ENCODE measurements at regions not wholly inside any gene's neighbourhood (a gene's known extent, or its start where the extent isn't known, plus 50 kb on each side); places are given as distances from the start of the nearest gene placed in this dataset.

GRCh38 chr13:58594747-58595600, 963.4 kb downstream of the PCDH17 start:
- 71% methylated on average over 5 of the region's 5 CpGs for WGBS (ENCODE audit: insufficient coverage)
- ChIA-PET CTCF (no interaction called here), POLR2A (no interaction called here)

GRCh38 chr13:58597552-58597951, 966.0 kb downstream of the PCDH17 start:
- Histone ChIP-seq H3K27ac (ENCODE audit: insufficient read depth in 1 of 2, low read depth in 1 of 2, low read length in 2 of 2, poor library complexity in 1 of 2, severe bottlenecking in 2 of 2) (no peak overlapping the region), H3K27me3 (replicated peaks in 2 of 5; ENCODE audit: control insufficient read depth in 4 of 5, insufficient read depth in 5 of 5, low read length in 4 of 5) (no peaks in the 10 kb centered on the region), H3K36me3 (ENCODE audit: control insufficient read depth in 4 of 4, insufficient read depth in 4 of 4, low read length in 3 of 4) (no peaks in the 10 kb centered on the region), H3K4me3 (ENCODE audit: control insufficient read depth in 1 of 7, extremely low read depth in 1 of 7, insufficient read depth in 4 of 7, low read depth in 2 of 7, low read length in 6 of 7) (no peak overlapping the region), H3K9me3 (ENCODE audit: control extremely low read depth in 1 of 5, control insufficient read depth in 4 of 5, insufficient read depth in 2 of 5, low read depth in 1 of 5, low read length in 4 of 5) (peaks cover 0 to 3% (median 0%) of the 10 kb centered on the region in 5 experiments), H3K4me1 (ENCODE audit: control extremely low read depth in 1 of 4, control insufficient read depth in 4 of 4, insufficient read depth in 4 of 4, low read length in 3 of 4) (no peaks in the 10 kb centered on the region)
- ChIA-PET CTCF (no interaction called here), POLR2A (no interaction called here)
- no peak for DNase-seq
- WGBS (ENCODE audit: insufficient coverage), result no CpG with 5 or more reads among the region's 2 CpGs

More at GRCh38 chr13:58594747-58595600, 963.4 kb downstream of the PCDH17 start:
- no peaks in the 10 kb centered on the region for H3K36me3 ChIP-seq (ENCODE audit: control insufficient read depth in 4 of 4, insufficient read depth in 4 of 4, low read length in 3 of 4)
- H3K27me3 ChIP-seq (replicated peaks in 2 of 5; ENCODE audit: control insufficient read depth in 4 of 5, insufficient read depth in 5 of 5, low read length in 4 of 5), result no peaks in the 10 kb centered on the region
- H3K9me3 ChIP-seq (ENCODE audit: control extremely low read depth in 1 of 5, control insufficient read depth in 4 of 5, insufficient read depth in 2 of 5, low read depth in 1 of 5, low read length in 4 of 5), result no peaks in the 10 kb centered on the region
- no peak overlapping the region for H3K4me3 ChIP-seq (ENCODE audit: control insufficient read depth in 1 of 7, extremely low read depth in 1 of 7, insufficient read depth in 4 of 7, low read depth in 2 of 7, low read length in 6 of 7)
- no peak for DNase-seq
- H3K4me1 ChIP-seq (ENCODE audit: control extremely low read depth in 1 of 4, control insufficient read depth in 4 of 4, insufficient read depth in 4 of 4, low read length in 3 of 4), result no peaks in the 10 kb centered on the region
- no peak overlapping the region for H3K27ac ChIP-seq (ENCODE audit: insufficient read depth in 1 of 2, low read depth in 1 of 2, low read length in 2 of 2, poor library complexity in 1 of 2, severe bottlenecking in 2 of 2)

DNA sequence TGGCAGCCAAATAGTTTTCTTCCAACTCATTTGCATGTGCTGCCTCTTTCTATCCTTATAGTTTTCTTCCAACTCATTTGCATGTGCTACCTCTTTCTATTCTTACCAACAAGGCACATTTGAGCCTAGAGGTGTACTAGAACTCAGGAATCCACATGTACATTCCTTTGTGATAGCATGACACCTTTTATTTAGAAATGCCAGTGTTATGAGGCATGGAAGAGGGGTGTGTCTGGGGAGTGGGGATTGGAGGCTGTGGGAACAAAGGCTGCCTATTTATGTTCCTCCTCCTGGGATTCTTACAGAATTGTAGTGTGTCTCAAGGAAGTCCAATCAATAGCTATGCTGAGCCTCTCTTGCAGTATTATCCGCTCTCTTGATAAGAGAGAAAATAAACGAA, 966.7 kb downstream of the PCDH17 start:
- Histone ChIP-seq H3K9me3 (ENCODE audit: control extremely low read depth in 1 of 5, control insufficient read depth in 4 of 5, insufficient read depth in 2 of 5, low read depth in 1 of 5, low read length in 4 of 5) (peaks cover 0 to 3% (median 0%) of the 10 kb centered on the region in 5 experiments), H3K36me3 (ENCODE audit: control insufficient read depth in 4 of 4, insufficient read depth in 4 of 4, low read length in 3 of 4) (no peaks in the 10 kb centered on the region), H3K4me3 (ENCODE audit: control insufficient read depth in 1 of 7, extremely low read depth in 1 of 7, insufficient read depth in 4 of 7, low read depth in 2 of 7, low read length in 6 of 7) (no peak overlapping the region), H3K27ac (ENCODE audit: insufficient read depth in 1 of 2, low read depth in 1 of 2, low read length in 2 of 2, poor library complexity in 1 of 2, severe bottlenecking in 2 of 2) (no peak overlapping the region), H3K4me1 (ENCODE audit: control extremely low read depth in 1 of 4, control insufficient read depth in 4 of 4, insufficient read depth in 4 of 4, low read length in 3 of 4) (no peaks in the 10 kb centered on the region), H3K27me3 (replicated peaks in 2 of 5; ENCODE audit: control insufficient read depth in 4 of 5, insufficient read depth in 5 of 5, low read length in 4 of 5) (no peaks in the 10 kb centered on the region)
- no peak for DNase-seq
- ChIA-PET CTCF (no interaction called here), POLR2A (no interaction called here)
- no CpG with 5 or more reads among the region's 2 CpGs for WGBS (ENCODE audit: insufficient coverage)

GRCh38 chr13:58611117-58611516, 979.6 kb downstream of the PCDH17 start:
- Histone ChIP-seq H3K9me3 (ENCODE audit: control extremely low read depth in 1 of 5, control insufficient read depth in 4 of 5, insufficient read depth in 2 of 5, low read depth in 1 of 5, low read length in 4 of 5) (no peaks in the 10 kb centered on the region), H3K27me3 (replicated peaks in 2 of 5; ENCODE audit: control insufficient read depth in 4 of 5, insufficient read depth in 5 of 5, low read length in 4 of 5) (no peaks in the 10 kb centered on the region), H3K27ac (ENCODE audit: insufficient read depth in 1 of 2, low read depth in 1 of 2, low read length in 2 of 2, poor library complexity in 1 of 2, severe bottlenecking in 2 of 2) (no peak overlapping the region), H3K4me1 (ENCODE audit: control extremely low read depth in 1 of 4, control insufficient read depth in 4 of 4, insufficient read depth in 4 of 4, low read length in 3 of 4) (no peaks in the 10 kb centered on the region), H3K4me3 (ENCODE audit: control insufficient read depth in 1 of 7, extremely low read depth in 1 of 7, insufficient read depth in 4 of 7, low read depth in 2 of 7, low read length in 6 of 7) (no peak overlapping the region), H3K36me3 (ENCODE audit: control insufficient read depth in 4 of 4, insufficient read depth in 4 of 4, low read length in 3 of 4) (no peaks in the 10 kb centered on the region)
- DNase-seq, result no peak
- ChIA-PET CTCF (no interaction called here), POLR2A (no interaction called here)
- 96% methylated on average over 11 of the region's 11 CpGs for WGBS (ENCODE audit: insufficient coverage)

GRCh38 chr13:58617880-58618665, 986.5 kb downstream of the PCDH17 start:
- Histone ChIP-seq H3K4me1 (ENCODE audit: control extremely low read depth in 1 of 4, control insufficient read depth in 4 of 4, insufficient read depth in 4 of 4, low read length in 3 of 4) (no peaks in the 10 kb centered on the region), H3K27me3 (replicated peaks in 2 of 5; ENCODE audit: control insufficient read depth in 4 of 5, insufficient read depth in 5 of 5, low read length in 4 of 5) (no peaks in the 10 kb centered on the region), H3K36me3 (ENCODE audit: control insufficient read depth in 4 of 4, insufficient read depth in 4 of 4, low read length in 3 of 4) (no peaks in the 10 kb centered on the region), H3K4me3 (ENCODE audit: control insufficient read depth in 1 of 7, extremely low read depth in 1 of 7, insufficient read depth in 4 of 7, low read depth in 2 of 7, low read length in 6 of 7) (no peak overlapping the region), H3K9me3 (ENCODE audit: control extremely low read depth in 1 of 5, control insufficient read depth in 4 of 5, insufficient read depth in 2 of 5, low read depth in 1 of 5, low read length in 4 of 5) (no peaks in the 10 kb centered on the region), H3K27ac (ENCODE audit: insufficient read depth in 1 of 2, low read depth in 1 of 2, low read length in 2 of 2, poor library complexity in 1 of 2, severe bottlenecking in 2 of 2) (no peak overlapping the region)
- POLR2A ChIA-PET, result no interaction called here
- 100% methylated on average over 1 of the region's 3 CpGs for WGBS (ENCODE audit: insufficient coverage)
- no peak for DNase-seq
- CTCF ChIA-PET, result no interaction called here

DNA sequence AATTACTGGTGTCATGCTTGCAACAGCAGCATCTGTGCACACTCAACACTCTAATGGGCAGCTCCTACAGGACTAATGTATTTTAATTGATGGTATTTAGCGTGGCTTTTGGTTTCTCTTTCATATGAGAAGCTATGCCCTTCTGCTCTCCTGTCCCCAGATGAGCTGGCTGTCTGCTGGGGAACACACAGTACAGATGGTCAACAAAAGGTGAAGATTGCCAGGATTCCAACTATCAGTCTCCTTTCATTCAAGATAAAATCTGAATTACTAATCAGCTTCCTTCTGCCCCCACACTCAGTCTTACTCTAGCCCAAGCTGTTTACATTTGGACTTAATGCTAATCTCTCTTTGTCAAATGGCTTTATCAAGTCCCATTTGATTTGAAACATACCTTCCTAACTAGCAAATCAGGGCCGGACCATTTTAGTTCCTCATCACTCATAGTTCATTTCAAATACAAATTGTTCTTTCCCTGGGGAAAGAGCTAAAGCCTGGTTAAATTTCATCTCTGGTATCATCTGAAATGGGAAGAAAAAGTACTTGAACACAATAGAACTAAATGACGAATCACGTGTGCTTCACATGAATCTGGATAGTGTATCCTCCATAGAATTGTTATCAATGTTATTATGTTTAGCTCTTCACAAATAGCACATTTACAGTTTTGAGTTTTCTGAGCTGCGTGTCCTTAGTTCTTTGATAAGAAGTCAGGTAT, 988.0 kb downstream of the PCDH17 start:
- Histone ChIP-seq H3K4me3 (ENCODE audit: control insufficient read depth in 1 of 7, extremely low read depth in 1 of 7, insufficient read depth in 4 of 7, low read depth in 2 of 7, low read length in 6 of 7) (no peak overlapping the region), H3K36me3 (ENCODE audit: control insufficient read depth in 4 of 4, insufficient read depth in 4 of 4, low read length in 3 of 4) (no peaks in the 10 kb centered on the region), H3K27me3 (replicated peaks in 2 of 5; ENCODE audit: control insufficient read depth in 4 of 5, insufficient read depth in 5 of 5, low read length in 4 of 5) (no peaks in the 10 kb centered on the region), H3K27ac (ENCODE audit: insufficient read depth in 1 of 2, low read depth in 1 of 2, low read length in 2 of 2, poor library complexity in 1 of 2, severe bottlenecking in 2 of 2) (no peak overlapping the region), H3K9me3 (ENCODE audit: control extremely low read depth in 1 of 5, control insufficient read depth in 4 of 5, insufficient read depth in 2 of 5, low read depth in 1 of 5, low read length in 4 of 5) (no peaks in the 10 kb centered on the region), H3K4me1 (ENCODE audit: control extremely low read depth in 1 of 4, control insufficient read depth in 4 of 4, insufficient read depth in 4 of 4, low read length in 3 of 4) (no peaks in the 10 kb centered on the region)
- CTCF ChIA-PET, result no interaction called here
- WGBS (ENCODE audit: insufficient coverage), result no CpG with 5 or more reads among the region's 5 CpGs
- DNase-seq, result no peak
- POLR2A ChIA-PET, result no interaction called here

DNA sequence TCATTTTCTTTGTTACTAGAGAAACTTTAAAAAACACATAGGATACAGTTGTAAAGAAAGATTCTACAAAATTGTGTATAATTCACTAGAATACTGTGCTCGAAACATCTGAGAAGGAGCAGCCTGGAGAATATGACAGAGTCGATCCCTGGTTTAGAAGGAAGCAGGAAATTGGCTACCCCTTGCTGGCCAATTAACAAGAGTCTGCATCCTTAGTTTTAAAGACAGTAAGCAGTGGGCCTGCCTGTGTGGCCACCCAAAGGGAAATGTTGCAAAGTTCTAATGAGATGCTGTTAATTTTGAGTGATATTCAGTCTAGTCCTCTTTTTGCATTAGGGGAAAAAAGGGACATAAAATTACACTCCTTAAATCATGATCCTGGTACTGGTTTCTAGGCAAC, 988.6 kb downstream of the PCDH17 start:
- Histone ChIP-seq H3K27me3 (replicated peaks in 2 of 5; ENCODE audit: control insufficient read depth in 4 of 5, insufficient read depth in 5 of 5, low read length in 4 of 5) (no peaks in the 10 kb centered on the region), H3K27ac (ENCODE audit: insufficient read depth in 1 of 2, low read depth in 1 of 2, low read length in 2 of 2, poor library complexity in 1 of 2, severe bottlenecking in 2 of 2) (no peak overlapping the region), H3K9me3 (ENCODE audit: control extremely low read depth in 1 of 5, control insufficient read depth in 4 of 5, insufficient read depth in 2 of 5, low read depth in 1 of 5, low read length in 4 of 5) (peaks cover 0 to 3% (median 0%) of the 10 kb centered on the region in 5 experiments), H3K4me1 (ENCODE audit: control extremely low read depth in 1 of 4, control insufficient read depth in 4 of 4, insufficient read depth in 4 of 4, low read length in 3 of 4) (no peaks in the 10 kb centered on the region), H3K4me3 (ENCODE audit: control insufficient read depth in 1 of 7, extremely low read depth in 1 of 7, insufficient read depth in 4 of 7, low read depth in 2 of 7, low read length in 6 of 7) (no peak overlapping the region), H3K36me3 (ENCODE audit: control insufficient read depth in 4 of 4, insufficient read depth in 4 of 4, low read length in 3 of 4) (no peaks in the 10 kb centered on the region)
- ChIA-PET CTCF (no interaction called here), POLR2A (no interaction called here)
- 100% methylated on average over 2 of the region's 2 CpGs for WGBS (ENCODE audit: insufficient coverage)
- no peak for DNase-seq
